Stimulated activated CD8-positive, alpha-beta memory T cell treated with anti-CD3 and anti-CD28 coated beads, Interleukin-4, amount 100 ng/mL, for 1 hour (primary cell): ENCODE measurements at regions not wholly inside any gene's neighbourhood (a gene's known extent, or its start where the extent isn't known, plus 50 kb on each side); places are given as distances from the start of the nearest gene placed in this dataset.
"Not testable (repeated sequence)": the region's sequence is repeated elsewhere in the genome, so short reads cannot be mapped to it uniquely, and the experiment has no call there.

Experiments
- DNase-seq, 2 donors: peaks; one replicate each; pipeline ENCODE4 v3.0.0-alpha.2; 2020; ENCODE audit warnings: low read depth in 2 of 2, low spot score in 1 of 2

GRCh38 chrX:104391906-104392305 lies 137.2 kb upstream of the ESX1 start:
- DNase-seq = no peak

- no peak for DNase-seq
These were observed 122.2 kb upstream of the ESX1 start for GRCh38 chrX:104376937-104377336.

- DNase-seq = no peak
These were observed 117.8 kb upstream of the ESX1 start for GRCh38 chrX:104372547-104372946.

- no peak for DNase-seq
These were observed 115.4 kb upstream of the ESX1 start for GRCh38 chrX:104370089-104370488.

GRCh38 chrX:104360774-104361173 lies 106.0 kb upstream of the ESX1 start:
- DNase-seq = not testable (repeated sequence)

GRCh38 chrX:104359124-104359523 lies 104.4 kb upstream of the ESX1 start:
- DNase-seq = no peak

GRCh38 chrX:104351173-104351769 lies 96.5 kb upstream of the ESX1 start:
- no peak for DNase-seq

GRCh38 chrX:104347860-104348259 lies 93.1 kb upstream of the ESX1 start:
- no peak for DNase-seq

- peak in 1 of 2 donors; percentile 0 for DNase-seq
These were observed 88.8 kb upstream of the ESX1 start for GRCh38 chrX:104343428-104344129.

GRCh38 chrX:104342065-104342464 lies 87.3 kb upstream of the ESX1 start:
- DNase-seq = no peak

GRCh38 chrX:104335756-104336155 lies 81.0 kb upstream of the ESX1 start:
- no peak for DNase-seq

- DNase-seq = no peak
These were observed 80.2 kb upstream of the ESX1 start for GRCh38 chrX:104334971-104335370.

- DNase-seq = no peak
These were observed 76.2 kb upstream of the ESX1 start for GRCh38 chrX:104330966-104331365.

GRCh38 chrX:104329731-104330130 lies 75.0 kb upstream of the ESX1 start:
- no peak for DNase-seq

- no peak for DNase-seq
These were observed 70.5 kb upstream of the ESX1 start for GRCh38 chrX:104325213-104325585.

- DNase-seq = no peak
These were observed 69.9 kb upstream of the ESX1 start for GRCh38 chrX:104324461-104325212.

GRCh38 chrX:104319346-104319745 lies 64.6 kb upstream of the ESX1 start:
- DNase-seq = no peak

- DNase-seq = no peak
These were observed 63.7 kb upstream of the ESX1 start for GRCh38 chrX:104318330-104319009.

- no peak for DNase-seq
These were observed 62.0 kb upstream of the ESX1 start for GRCh38 chrX:104316739-104317138.

GRCh38 chrX:104315555-104315954 lies 60.8 kb upstream of the ESX1 start:
- no peak for DNase-seq

- DNase-seq = no peak
These were observed 56.0 kb upstream of the ESX1 start for GRCh38 chrX:104310657-104311254.
